DND-41 (cell line): ENCODE measurements at regions not wholly inside any gene's neighbourhood (a gene's known extent, or its start where the extent isn't known, plus 50 kb on each side); places are given as distances from the start of the nearest gene placed in this dataset.

Source experiments
- ATAC-seq: fragments of 200-7000 bp; cut with Tn5 transposase; 3 replicates; pipeline ENCODE4 v1.9.1; 2021; ENCODE audit warnings: low read depth; ENCODE audit not compliant: insufficient read depth
- DNase-seq: peaks from one replicate; pipeline ENCODE4 v3.0.0-alpha.2; 2020
- H2AFZ ChIP-seq: 2 replicates; pipeline ENCODE4 v1.6.0; 2012; ENCODE audit warnings: low read depth, low read length
- H3K27ac ChIP-seq: 2 replicates; pipeline ENCODE4 v1.5.1; 2012; ENCODE audit warnings: low read length, inconsistent platforms
- H3K27me3 ChIP-seq: fragments of 200-600 bp; sonication (generic); 2 replicates; pipeline ENCODE4 v1.6.0; 2012; ENCODE audit warnings: low read length, mild to moderate bottlenecking, inconsistent platforms; ENCODE audit not compliant: insufficient read depth, poor library complexity
- H3K36me3 ChIP-seq: 2 replicates; pipeline ENCODE4 v1.5.1; 2012; ENCODE audit warnings: low read length, inconsistent platforms; ENCODE audit not compliant: insufficient read depth
- H3K4me1 ChIP-seq: 2 replicates; pipeline ENCODE4 v1.5.1; 2012; ENCODE audit warnings: mild to moderate bottlenecking, low read length; ENCODE audit not compliant: insufficient read depth
- H3K4me2 ChIP-seq: 2 replicates; pipeline ENCODE4 v1.6.0; 2012; ENCODE audit warnings: mild to moderate bottlenecking, moderate library complexity, low read length, inconsistent platforms; ENCODE audit not compliant: insufficient read depth
- H3K4me3 ChIP-seq, 2 experiments: fragments of 200-600 bp in 1 of 2; shearing (Covaris generic) in 1 of 2; 2 replicates each; pipeline ENCODE4 v1.5.1; 2012 to 2016; ENCODE audit warnings: inconsistent platforms in 2 of 2, low read length in 2 of 2, mild to moderate bottlenecking in 2 of 2, low read depth in 1 of 2, moderate library complexity in 1 of 2
- H3K79me2 ChIP-seq: 2 replicates; pipeline ENCODE4 v1.6.0; 2012; ENCODE audit warnings: low read length, inconsistent platforms; ENCODE audit not compliant: insufficient read depth
- H3K9ac ChIP-seq: 2 replicates; pipeline ENCODE4 v1.6.0; 2012; ENCODE audit warnings: low read depth, mild to moderate bottlenecking, inconsistent platforms, low read length, moderate library complexity
- H3K9me3 ChIP-seq: 2 replicates; pipeline ENCODE4 v1.5.1; 2012; ENCODE audit warnings: low read length, moderate library complexity, mild to moderate bottlenecking, inconsistent platforms; ENCODE audit not compliant: insufficient read depth, severe bottlenecking
- H4K20me1 ChIP-seq: 2 replicates; pipeline ENCODE4 v1.6.0; 2012; ENCODE audit warnings: low read length; ENCODE audit not compliant: insufficient read depth
- CTCF ChIP-seq: IDR thresholded peaks from 2 replicates; pipeline ENCODE4 v1.5.1; 2012; ENCODE audit warnings: borderline replicate concordance, low read length, moderate library complexity, mild to moderate bottlenecking; ENCODE audit not compliant: poor library complexity, severe bottlenecking; ENCODE audit errors: extremely low read depth
- EZH2 ChIP-seq: IDR thresholded peaks from 3 replicates; pipeline ENCODE4 v1.6.1; 2012; ENCODE audit warnings: borderline replicate concordance, low read depth, mild to moderate bottlenecking, moderate library complexity, low read length, inconsistent platforms; ENCODE audit not compliant: severe bottlenecking

- DNase-seq = no peak
- no peak overlapping the region for H2AFZ ChIP-seq
- no peaks in the 10 kb centered on the region for H4K20me1 ChIP-seq
- H3K4me3 ChIP-seq = no peak overlapping the region
- H3K9me3 ChIP-seq = peaks cover 2% of the 10 kb centered on the region
- TF ChIP-seq EZH2 (no peak), CTCF (no peak)
- H3K4me1 ChIP-seq = no peaks in the 10 kb centered on the region; the same call in 1 of the 2 replicates
- no peak overlapping the region for H3K4me2 ChIP-seq
- H3K36me3 ChIP-seq = no peaks in the 10 kb centered on the region
- H3K27ac ChIP-seq = no peak overlapping the region
- H3K79me2 ChIP-seq = no peaks in the 10 kb centered on the region
- H3K9ac ChIP-seq = no peak overlapping the region
- no peak for ATAC-seq
- H3K27me3 ChIP-seq = no peaks in the 10 kb centered on the region
Observed at GRCh38 chr4:73344106-73344505, 60.0 kb upstream of the ALB start.

- no peaks in the 10 kb centered on the region for H3K79me2 ChIP-seq
- no peak overlapping the region for H3K9ac ChIP-seq
- DNase-seq = no peak
- H2AFZ ChIP-seq = no peak overlapping the region
- TF ChIP-seq CTCF = no peak
- TF ChIP-seq EZH2 = no peak
- no peak for ATAC-seq
- H4K20me1 ChIP-seq = no peaks in the 10 kb centered on the region
- no peak overlapping the region for H3K4me3 ChIP-seq
- no peak overlapping the region for H3K4me2 ChIP-seq
- H3K9me3 ChIP-seq = peaks cover 2% of the 10 kb centered on the region
- no peaks in the 10 kb centered on the region; the same call in 1 of the 2 replicates for H3K4me1 ChIP-seq
- no peak overlapping the region for H3K27ac ChIP-seq
- no peaks in the 10 kb centered on the region for H3K27me3 ChIP-seq
- no peaks in the 10 kb centered on the region for H3K36me3 ChIP-seq
Observed at GRCh38 chr4:73343432-73343831, 60.7 kb upstream of the ALB start.

GRCh38 chr4:73341454-73341853 is 62.6 kb upstream of the ALB start:
- ATAC-seq (peak; percentile 82; the same call in 2 of the 3 replicates), DNase-seq (peak; percentile 31)
- no peaks in the 10 kb centered on the region; the same call in 1 of the 2 replicates for H3K4me1 ChIP-seq
- H3K4me2 ChIP-seq = no peak overlapping the region
- no peaks in the 10 kb centered on the region for H4K20me1 ChIP-seq
- H3K27ac ChIP-seq = no peak overlapping the region
- no peak overlapping the region for H3K4me3 ChIP-seq
- no peak overlapping the region; the same call in 1 of the 2 replicates for H2AFZ ChIP-seq
- no peaks in the 10 kb centered on the region for H3K79me2 ChIP-seq
- no peaks in the 10 kb centered on the region for H3K36me3 ChIP-seq
- peaks cover 2% of the 10 kb centered on the region for H3K9me3 ChIP-seq
- no peaks in the 10 kb centered on the region for H3K27me3 ChIP-seq
- H3K9ac ChIP-seq = no peak overlapping the region
- TF ChIP-seq EZH2 (no peak), CTCF (peak; percentile 72)

- H3K4me1 ChIP-seq = no peaks in the 10 kb centered on the region; the same call in 1 of the 2 replicates
- no peaks in the 10 kb centered on the region for H3K36me3 ChIP-seq
- no peak overlapping the region for H3K4me3 ChIP-seq
- peaks cover 2% of the 10 kb centered on the region for H3K9me3 ChIP-seq
- H2AFZ ChIP-seq = no peak overlapping the region
- H3K4me2 ChIP-seq = no peak overlapping the region
- TF ChIP-seq EZH2 (no peak), CTCF (no peak)
- no peaks in the 10 kb centered on the region for H3K79me2 ChIP-seq
- no peak for ATAC-seq
- H3K27me3 ChIP-seq = no peaks in the 10 kb centered on the region
- no peak overlapping the region for H3K27ac ChIP-seq
- H4K20me1 ChIP-seq = no peaks in the 10 kb centered on the region
- no peak overlapping the region for H3K9ac ChIP-seq
- no peak for DNase-seq
Observed at GRCh38 chr4:73340917-73341316, 63.2 kb upstream of the ALB start.
